Erythroblast (primary cell): ENCODE measurements at regions not wholly inside any gene's neighbourhood (a gene's known extent, or its start where the extent isn't known, plus 50 kb on each side); places are given as distances from the start of the nearest gene placed in this dataset.

Experiments
- GATA1 ChIP-seq: IDR thresholded peaks from 2 replicates; pipeline ENCODE4 v1.6.1; 2011; ENCODE audit warnings: low read depth, mild to moderate bottlenecking, control low read depth, low read length, moderate library complexity
- POLR2A ChIP-seq: IDR thresholded peaks from 2 replicates; pipeline ENCODE4 v1.6.1; 2011; ENCODE audit warnings: mild to moderate bottlenecking, low read length

- TF ChIP-seq POLR2A (no peak), GATA1 (no peak)
Observed at GRCh38 chr18:24809173-24809950, 348.9 kb downstream of the HRH4 start.
